CD4-positive, CD25-positive, alpha-beta regulatory T cell (primary cell): ENCODE measurements at regions not wholly inside any gene's neighbourhood (a gene's known extent, or its start where the extent isn't known, plus 50 kb on each side); places are given as distances from the start of the nearest gene placed in this dataset.

Experiments
- ATAC-seq, 2 donors: fragments of 150-1000 bp; cut with Tn5 transposase; one replicate each; pipeline ENCODE4 v1.10.0; 2021; ENCODE audit warnings: low read depth in 2 of 2, moderate number of reproducible peaks in 2 of 2, moderate library complexity in 1 of 2
- DNase-seq, 3 donors: peaks; one replicate each; pipeline versions ENCODE4 v3.0.0 to v3.0.0-alpha.2; 2012 to 2022; ENCODE audit warnings: mixed read lengths in 1 of 3
- H3K27ac ChIP-seq: one replicate; pipeline ENCODE4 v1.7.0; 2013; ENCODE audit warnings: mild to moderate bottlenecking, low read length; ENCODE audit not compliant: insufficient read depth, poor library complexity, severe bottlenecking
- H3K27me3 ChIP-seq: one replicate; pipeline ENCODE4 v1.7.0; 2013; ENCODE audit warnings: low read length; ENCODE audit not compliant: control insufficient read depth, insufficient read depth
- H3K36me3 ChIP-seq: one replicate; pipeline ENCODE4 v1.7.0; 2013; ENCODE audit warnings: mild to moderate bottlenecking, low read length, moderate library complexity; ENCODE audit not compliant: control insufficient read depth, insufficient read depth
- H3K4me1 ChIP-seq: 2 replicates; pipeline ENCODE4 v1.7.0; 2013; ENCODE audit warnings: mild to moderate bottlenecking, low read length; ENCODE audit not compliant: insufficient read depth, control insufficient read depth, poor library complexity, severe bottlenecking
- H3K4me3 ChIP-seq: one replicate; pipeline ENCODE4 v1.7.0; 2013; ENCODE audit warnings: low read depth, mild to moderate bottlenecking, low read length, moderate library complexity
- H3K9me3 ChIP-seq, 2 experiments: 1 replicate in 1 of 2; 2 replicates in 1 of 2; pipeline ENCODE4 v1.7.0; 2013; ENCODE audit warnings: low read length in 2 of 2, mild to moderate bottlenecking in 1 of 2, moderate library complexity in 1 of 2; ENCODE audit not compliant: control insufficient read depth in 2 of 2
- H3K27ac Mint-ChIP-seq, 3 donors: one replicate each; pipeline ENCODE4 v1.8.0; 2020 to 2022; ENCODE audit warnings: mild to moderate bottlenecking in 3 of 3, mixed read lengths in 3 of 3, moderate library complexity in 2 of 3
- H3K27me3 Mint-ChIP-seq: one replicate; pipeline ENCODE4 v1.8.0; 2022; ENCODE audit warnings: mild to moderate bottlenecking, mixed read lengths
- H3K36me3 Mint-ChIP-seq: one replicate; pipeline ENCODE4 v1.8.0; 2020; ENCODE audit warnings: mixed read lengths
- H3K4me1 Mint-ChIP-seq, 4 donors: one replicate each; pipeline ENCODE4 v1.8.0; 2020 to 2022; ENCODE audit warnings: mixed read lengths in 4 of 4, mild to moderate bottlenecking in 1 of 4
- H3K4me3 Mint-ChIP-seq, 4 donors: one replicate each; pipeline ENCODE4 v1.8.0; 2020 to 2022; ENCODE audit warnings: mild to moderate bottlenecking in 4 of 4, mixed read lengths in 4 of 4, moderate library complexity in 3 of 4
- H3K9me3 Mint-ChIP-seq, 7 donors: one replicate each; pipeline ENCODE4 v1.8.0; 2020 to 2022; ENCODE audit warnings: mixed read lengths in 7 of 7, mild to moderate bottlenecking in 3 of 7, moderate library complexity in 2 of 7

DNA sequence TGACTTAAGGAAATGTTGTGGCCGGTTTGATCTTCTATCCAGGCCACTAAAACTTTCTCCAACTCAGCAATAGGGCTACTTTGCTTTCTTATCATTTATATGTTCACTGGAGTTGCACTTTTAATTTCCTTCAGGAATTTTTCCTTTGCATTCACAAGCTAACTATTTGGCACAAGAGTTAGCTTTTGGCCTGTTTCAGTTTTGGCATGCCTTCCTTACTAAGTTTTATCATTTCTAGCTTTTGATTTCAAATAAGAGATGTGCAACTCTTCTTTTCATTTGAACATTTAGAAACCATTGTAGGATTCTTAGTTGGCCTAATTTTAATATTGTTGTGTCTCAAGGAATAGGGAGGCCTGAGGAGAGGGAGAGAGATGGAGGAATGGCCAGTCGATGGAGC is 79.8 kb upstream of the TLL1 start:
- Histone ChIP-seq H3K27ac (no peak overlapping the region), H3K36me3 (no peaks in the 10 kb centered on the region), H3K4me1 (no peaks in the 10 kb centered on the region), H3K9me3 (no peaks in the 10 kb centered on the region), H3K27me3 (no peaks in the 10 kb centered on the region), H3K4me3 (no peak overlapping the region)
- no peak overlapping the region for H3K27ac Mint-ChIP-seq
- peaks cover 0 to 6% (median 0%) of the 10 kb centered on the region in 4 donors for H3K4me1 Mint-ChIP-seq
- H3K9me3 Mint-ChIP-seq = peaks cover 0 to 7% (median 0%) of the 10 kb centered on the region in 7 donors
- no peaks in the 10 kb centered on the region for H3K36me3 Mint-ChIP-seq
- ATAC-seq (no peak), DNase-seq (no peak)
- no peaks in the 10 kb centered on the region for H3K27me3 Mint-ChIP-seq
- no peak overlapping the region for H3K4me3 Mint-ChIP-seq

DNA sequence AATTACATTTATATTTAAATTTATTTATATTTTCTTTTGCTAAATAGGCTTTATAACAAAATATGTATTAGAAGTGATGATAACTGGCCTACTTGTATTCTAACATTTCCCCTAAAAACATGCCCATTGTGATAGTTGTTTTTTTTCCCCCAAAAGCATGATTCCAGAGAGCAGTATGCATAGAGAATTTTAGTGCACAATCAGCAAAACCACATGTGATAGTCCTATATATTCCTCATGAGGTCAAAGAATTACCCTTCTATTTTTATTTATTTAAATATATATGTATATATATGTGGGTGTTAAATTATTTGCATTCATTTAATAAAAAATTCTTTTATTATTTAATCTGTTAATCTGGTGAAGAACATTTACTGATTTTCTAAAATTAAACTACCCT is 78.2 kb upstream of the TLL1 start:
- H3K27me3 Mint-ChIP-seq = no peaks in the 10 kb centered on the region
- H3K36me3 Mint-ChIP-seq = no peaks in the 10 kb centered on the region
- H3K4me1 Mint-ChIP-seq = peaks cover 0 to 6% (median 0%) of the 10 kb centered on the region in 4 donors
- Histone ChIP-seq H3K4me1 (no peaks in the 10 kb centered on the region), H3K9me3 (no peaks in the 10 kb centered on the region), H3K36me3 (no peaks in the 10 kb centered on the region), H3K4me3 (no peak overlapping the region), H3K27me3 (no peaks in the 10 kb centered on the region), H3K27ac (no peak overlapping the region)
- H3K9me3 Mint-ChIP-seq = peaks cover 0 to 7% (median 0%) of the 10 kb centered on the region in 7 donors
- no peak overlapping the region for H3K27ac Mint-ChIP-seq
- no peak overlapping the region for H3K4me3 Mint-ChIP-seq
- ATAC-seq (no peak), DNase-seq (no peak)

GRCh38 chr4:165799384-165799815 is 73.6 kb upstream of the TLL1 start:
- peaks cover 0 to 5% (median 0%) of the 10 kb centered on the region in 7 donors for H3K9me3 Mint-ChIP-seq
- ATAC-seq (no peak), DNase-seq (no peak)
- no peak overlapping the region for H3K4me3 ChIP-seq
- no peaks in the 10 kb centered on the region for H3K9me3 ChIP-seq
- H3K27ac Mint-ChIP-seq = no peak overlapping the region
- H3K4me1 Mint-ChIP-seq = peaks cover 0 to 6% (median 0%) of the 10 kb centered on the region in 4 donors
- no peak overlapping the region for H3K4me3 Mint-ChIP-seq
- H3K4me1 ChIP-seq = no peaks in the 10 kb centered on the region
- H3K27me3 ChIP-seq = no peaks in the 10 kb centered on the region
- H3K27me3 Mint-ChIP-seq = no peaks in the 10 kb centered on the region
- no peak overlapping the region for H3K27ac ChIP-seq
- H3K36me3 ChIP-seq = no peaks in the 10 kb centered on the region
- H3K36me3 Mint-ChIP-seq = no peaks in the 10 kb centered on the region

- H3K4me1 Mint-ChIP-seq = peaks cover 0 to 4% (median 0%) of the 10 kb centered on the region in 4 donors
- H3K4me3 Mint-ChIP-seq = no peak overlapping the region
- H3K27me3 Mint-ChIP-seq = no peaks in the 10 kb centered on the region
- Histone ChIP-seq H3K4me1 (no peaks in the 10 kb centered on the region), H3K4me3 (no peak overlapping the region), H3K27me3 (no peaks in the 10 kb centered on the region), H3K27ac (no peak overlapping the region), H3K9me3 (no peaks in the 10 kb centered on the region), H3K36me3 (no peaks in the 10 kb centered on the region)
- H3K36me3 Mint-ChIP-seq = no peaks in the 10 kb centered on the region
- H3K9me3 Mint-ChIP-seq = peaks cover 0 to 5% (median 0%) of the 10 kb centered on the region in 7 donors
- ATAC-seq (no peak), DNase-seq (no peak)
- no peak overlapping the region for H3K27ac Mint-ChIP-seq
Measured at GRCh38 chr4:165802452-165802851, 70.6 kb upstream of the TLL1 start.

DNA sequence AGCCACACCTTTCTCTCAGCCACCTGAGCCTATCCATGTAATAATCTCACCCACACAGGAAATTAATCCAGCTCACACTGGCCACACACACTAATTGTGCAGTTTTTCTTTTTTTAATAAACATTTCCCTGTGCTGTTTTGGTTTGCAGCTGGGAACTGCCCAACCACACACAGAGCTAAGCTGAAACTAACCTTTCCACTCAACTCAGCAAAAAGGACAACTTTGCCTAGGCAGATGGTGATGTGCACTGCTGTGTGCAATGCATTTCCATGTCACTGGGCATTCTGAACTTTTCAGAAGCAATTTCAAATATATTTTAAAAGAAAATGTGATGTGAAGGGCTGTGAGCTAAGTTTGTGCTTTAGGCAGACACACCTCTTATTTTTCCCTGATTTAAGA is 70.0 kb upstream of the TLL1 start:
- Mint-ChIP-seq H3K27me3 (no peaks in the 10 kb centered on the region), H3K27ac (no peak overlapping the region), H3K9me3 (no peaks in the 10 kb centered on the region), H3K4me1 (no peaks in the 10 kb centered on the region), H3K4me3 (no peak overlapping the region), H3K36me3 (no peaks in the 10 kb centered on the region)
- Histone ChIP-seq H3K27ac (no peak overlapping the region), H3K4me1 (no peaks in the 10 kb centered on the region), H3K4me3 (no peak overlapping the region), H3K9me3 (no peaks in the 10 kb centered on the region), H3K36me3 (no peaks in the 10 kb centered on the region), H3K27me3 (no peaks in the 10 kb centered on the region)
- DNase-seq = no peak
- ATAC-seq = no peak

DNA sequence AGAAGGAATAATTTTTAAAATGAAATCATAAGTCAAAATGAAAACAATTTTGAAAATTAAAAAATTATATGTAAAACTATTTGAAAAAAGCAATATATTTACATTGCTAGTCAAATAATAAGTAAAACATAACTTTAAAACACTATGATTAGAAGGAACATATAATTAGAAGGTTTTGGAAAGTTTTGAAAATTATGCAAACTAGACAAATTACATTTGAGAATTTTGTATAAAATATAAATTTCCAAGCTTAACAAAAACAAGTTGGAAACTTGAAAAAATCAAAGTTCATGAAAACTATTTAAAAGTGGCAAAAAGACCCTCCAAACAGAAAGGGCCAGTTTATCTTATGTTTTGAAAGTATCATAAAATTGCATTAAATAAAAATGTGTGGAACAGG is 67.6 kb upstream of the TLL1 start:
- no peak for ATAC-seq
- Histone ChIP-seq H3K36me3 (no peaks in the 10 kb centered on the region), H3K27ac (no peak overlapping the region), H3K27me3 (no peaks in the 10 kb centered on the region), H3K9me3 (no peaks in the 10 kb centered on the region), H3K4me3 (no peak overlapping the region), H3K4me1 (no peaks in the 10 kb centered on the region)
- Mint-ChIP-seq H3K9me3 (no peaks in the 10 kb centered on the region), H3K4me1 (no peaks in the 10 kb centered on the region), H3K27ac (no peak overlapping the region), H3K4me3 (no peak overlapping the region), H3K36me3 (no peaks in the 10 kb centered on the region), H3K27me3 (no peaks in the 10 kb centered on the region)
- DNase-seq = no peak

DNA sequence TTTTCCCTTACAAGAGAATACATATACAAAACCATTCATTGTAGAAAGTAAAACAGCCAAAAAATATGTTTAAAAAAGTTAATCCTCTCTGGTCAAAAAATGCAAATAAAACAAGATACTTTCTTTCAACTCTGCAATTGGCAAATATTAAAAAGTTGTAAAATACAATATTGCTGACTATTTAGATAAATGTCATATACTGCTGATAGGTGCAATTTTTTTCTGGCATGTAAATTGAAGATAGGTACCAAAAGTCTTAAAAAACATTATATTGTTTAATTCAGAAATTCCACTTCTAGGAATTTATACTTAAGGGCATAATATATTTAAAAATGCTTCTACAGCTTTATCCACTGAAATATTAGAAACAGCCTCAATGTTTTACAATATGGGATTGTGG is 66.4 kb upstream of the TLL1 start:
- H3K27ac ChIP-seq = no peak overlapping the region
- DNase-seq (no peak), ATAC-seq (no peak)
- H3K36me3 Mint-ChIP-seq = no peaks in the 10 kb centered on the region
- peaks cover 0 to 3% (median 0%) of the 10 kb centered on the region in 7 donors for H3K9me3 Mint-ChIP-seq
- no peak overlapping the region for H3K4me3 ChIP-seq
- no peaks in the 10 kb centered on the region for H3K4me1 ChIP-seq
- no peaks in the 10 kb centered on the region for H3K36me3 ChIP-seq
- H3K9me3 ChIP-seq = no peaks in the 10 kb centered on the region
- no peak overlapping the region for H3K4me3 Mint-ChIP-seq
- H3K27me3 ChIP-seq = no peaks in the 10 kb centered on the region
- H3K27ac Mint-ChIP-seq = no peak overlapping the region
- H3K4me1 Mint-ChIP-seq = no peaks in the 10 kb centered on the region
- H3K27me3 Mint-ChIP-seq = no peaks in the 10 kb centered on the region

GRCh38 chr4:165810726-165811125 is 62.3 kb upstream of the TLL1 start:
- Mint-ChIP-seq H3K27ac (no peak overlapping the region), H3K9me3 (peaks cover 0 to 5% (median 0%) of the 10 kb centered on the region in 7 donors), H3K4me3 (no peak overlapping the region), H3K4me1 (no peaks in the 10 kb centered on the region), H3K36me3 (no peaks in the 10 kb centered on the region), H3K27me3 (no peaks in the 10 kb centered on the region)
- H3K4me3 ChIP-seq = no peak overlapping the region
- ATAC-seq (no peak), DNase-seq (no peak)
- H3K36me3 ChIP-seq = no peaks in the 10 kb centered on the region
- H3K9me3 ChIP-seq = no peaks in the 10 kb centered on the region
- no peaks in the 10 kb centered on the region for H3K4me1 ChIP-seq
- H3K27ac ChIP-seq = no peak overlapping the region
- H3K27me3 ChIP-seq = no peaks in the 10 kb centered on the region
